WTC11 (cell line): ENCODE measurements at regions not wholly inside any gene's neighbourhood (a gene's known extent, or its start where the extent isn't known, plus 50 kb on each side); places are given as distances from the start of the nearest gene placed in this dataset.

Experiments used
- ATAC-seq: fragments of 200-7000 bp; cut with Tn5 transposase; 2 replicates; pipeline ENCODE4 v1.10.0; 2021; ENCODE audit warnings: mild to moderate bottlenecking, moderate library complexity
- CTCF ChIA-PET: fragments of 300-600 bp; sonication (Branson Sonifier 250); formaldehyde crosslinking; loops from one replicate; lab custom pipeline; 2021; ENCODE audit warnings: antibody characterized with exemption; lab: Charles Lee
- POLR2A ChIA-PET: fragments of 350-600 bp; sonication (Branson Sonifier 250); formaldehyde crosslinking; loops from one replicate; lab custom pipeline; 2021; ENCODE audit warnings: antibody characterized with exemption; lab: Charles Lee
- DNase-seq: peaks from one replicate; pipeline ENCODE4 v3.0.0; 2021; ENCODE audit warnings: low spot score
- H3K27ac Mint-ChIP-seq: 2 replicates; pipeline ENCODE4 v1.8.0; 2021; ENCODE audit warnings: mixed read lengths
- H3K27me3 Mint-ChIP-seq: 2 replicates; pipeline ENCODE4 v1.8.0; 2021; ENCODE audit warnings: low read depth, mild to moderate bottlenecking, moderate library complexity, mixed read lengths
- H3K36me3 Mint-ChIP-seq: 2 replicates; pipeline ENCODE4 v1.8.0; 2021; ENCODE audit warnings: mixed read lengths
- H3K4me1 Mint-ChIP-seq: 2 replicates; pipeline ENCODE4 v1.8.0; 2022; ENCODE audit warnings: mixed read lengths
- H3K4me3 Mint-ChIP-seq: 2 replicates; pipeline ENCODE4 v1.8.0; 2021; ENCODE audit warnings: mild to moderate bottlenecking, moderate library complexity, mixed read lengths
- H3K9me3 Mint-ChIP-seq: 2 replicates; pipeline ENCODE4 v1.8.0; 2021; ENCODE audit warnings: mixed read lengths
- CREM ChIP-seq: sonication (generic); formaldehyde crosslinking; IDR thresholded peaks from 2 replicates; pipeline ENCODE4 v1.8.1; 2022; ENCODE audit warnings: mild to moderate bottlenecking, missing genetic modification reagents, moderate library complexity
- CTCF ChIP-seq: fragments of 200-600 bp; IDR thresholded peaks from 2 replicates; pipeline ENCODE4 v1.8.0; 2022; ENCODE audit warnings: antibody characterized with exemption
- E2F4 ChIP-seq: sonication (generic); formaldehyde crosslinking; IDR thresholded peaks from 2 replicates; pipeline ENCODE4 v1.8.1; 2022; ENCODE audit warnings: low read depth, mild to moderate bottlenecking, moderate library complexity, missing genetic modification reagents, borderline replicate concordance
- ELF4 ChIP-seq: sonication (generic); formaldehyde crosslinking; IDR thresholded peaks from 2 replicates; pipeline ENCODE4 v1.8.1; 2022; ENCODE audit warnings: low read depth, mild to moderate bottlenecking, moderate library complexity, missing genetic modification reagents
- EMX1 ChIP-seq: fragments of 250-450 bp; sonication (Bioruptor Pico); IDR thresholded peaks from 2 replicates; pipeline ENCODE4 v1.8.0; 2021; ENCODE audit warnings: mild to moderate bottlenecking
- GRHL2 ChIP-seq: fragments of 250-450 bp; sonication (Bioruptor Pico); IDR thresholded peaks from 2 replicates; pipeline ENCODE4 v1.8.0; 2022; ENCODE audit warnings: mild to moderate bottlenecking, moderate library complexity; ENCODE audit not compliant: insufficient replicate concordance, severe bottlenecking
- HMGA2 ChIP-seq: fragments of 250-450 bp; sonication (Bioruptor Pico); IDR thresholded peaks from 2 replicates; pipeline ENCODE4 v1.4.0; 2021; ENCODE audit warnings: mild to moderate bottlenecking, moderate library complexity
- IRF1 ChIP-seq: sonication (generic); formaldehyde crosslinking; IDR thresholded peaks from 2 replicates; pipeline ENCODE4 v1.8.0; 2023; ENCODE audit warnings: missing genetic modification reagents
- JUN ChIP-seq: sonication (generic); formaldehyde crosslinking; IDR thresholded peaks from 2 replicates; pipeline ENCODE4 v1.8.0; 2023; ENCODE audit warnings: mild to moderate bottlenecking, missing genetic modification reagents
- NR1H2 ChIP-seq: sonication (generic); formaldehyde crosslinking; IDR thresholded peaks from 2 replicates; pipeline ENCODE4 v1.9.0; 2021; ENCODE audit warnings: mild to moderate bottlenecking, moderate library complexity, missing genetic modification reagents
- ZNF121 ChIP-seq: sonication (generic); formaldehyde crosslinking; IDR thresholded peaks from 2 replicates; pipeline ENCODE4 v1.8.0; 2023; ENCODE audit warnings: missing genetic modification reagents
- ZNF317 ChIP-seq: sonication (generic); formaldehyde crosslinking; IDR thresholded peaks from 2 replicates; pipeline ENCODE4 v1.8.1; 2023; ENCODE audit warnings: low read depth, mild to moderate bottlenecking, moderate library complexity, missing genetic modification reagents, borderline replicate concordance
- TF ChIP-seq, protein P1 (sequence below): sonication (generic); formaldehyde crosslinking; IDR thresholded peaks from 2 replicates; pipeline ENCODE4 v1.8.0; 2022; ENCODE audit warnings: mild to moderate bottlenecking, missing genetic modification reagents
- TF ChIP-seq, protein P2 (sequence below): sonication (generic); formaldehyde crosslinking; IDR thresholded peaks from 2 replicates; pipeline ENCODE4 v1.8.0; 2023; ENCODE audit warnings: missing genetic modification reagents, mild to moderate bottlenecking, borderline replicate concordance
- TF ChIP-seq, protein P3 (sequence below): sonication (generic); formaldehyde crosslinking; conservative IDR thresholded peaks from 2 replicates; pipeline ENCODE4 v1.8.1; 2022; ENCODE audit warnings: mild to moderate bottlenecking, missing genetic modification reagents
- TF ChIP-seq, protein P4 (sequence below): sonication (generic); formaldehyde crosslinking; conservative IDR thresholded peaks from 2 replicates; pipeline ENCODE4 v1.8.1; 2023; ENCODE audit warnings: mild to moderate bottlenecking, low read depth, missing genetic modification reagents, moderate library complexity

DNA sequence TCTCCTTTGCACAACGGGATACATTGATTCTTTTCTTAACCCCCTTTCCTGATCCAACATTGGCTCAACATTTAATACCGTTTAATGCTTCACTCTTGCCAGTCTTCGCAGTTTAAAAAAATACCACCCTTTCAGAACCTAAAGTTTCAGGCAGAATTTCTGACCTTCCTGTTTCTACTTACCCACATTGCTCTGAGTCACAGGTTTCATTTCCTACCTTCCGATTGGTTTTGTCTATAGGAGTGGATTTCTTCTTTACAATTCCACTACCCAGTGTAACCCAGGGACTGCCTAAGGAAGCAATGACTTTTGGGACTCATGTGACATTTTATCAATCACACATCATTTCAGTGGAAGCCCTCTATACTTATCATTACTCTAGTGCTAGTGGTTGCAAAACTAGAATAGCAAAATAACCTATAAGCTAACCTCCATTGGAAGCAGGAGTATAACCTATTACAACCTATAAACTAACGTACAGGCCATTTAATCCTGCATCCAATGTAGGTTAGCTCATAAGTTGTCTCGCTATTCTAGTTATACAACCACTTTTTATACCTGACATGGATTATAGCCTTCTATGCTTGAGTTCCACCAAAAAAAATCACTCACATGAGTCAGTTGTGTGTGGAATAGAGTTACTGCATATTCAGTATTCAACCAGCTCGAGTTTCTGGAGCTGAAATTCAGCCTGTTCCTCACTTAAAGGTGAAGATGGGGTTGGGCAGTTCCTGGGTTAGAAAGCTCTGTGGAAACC, 64.9 kb upstream of the KITLG start (continued):
- TF ChIP-seq, protein P1, sequence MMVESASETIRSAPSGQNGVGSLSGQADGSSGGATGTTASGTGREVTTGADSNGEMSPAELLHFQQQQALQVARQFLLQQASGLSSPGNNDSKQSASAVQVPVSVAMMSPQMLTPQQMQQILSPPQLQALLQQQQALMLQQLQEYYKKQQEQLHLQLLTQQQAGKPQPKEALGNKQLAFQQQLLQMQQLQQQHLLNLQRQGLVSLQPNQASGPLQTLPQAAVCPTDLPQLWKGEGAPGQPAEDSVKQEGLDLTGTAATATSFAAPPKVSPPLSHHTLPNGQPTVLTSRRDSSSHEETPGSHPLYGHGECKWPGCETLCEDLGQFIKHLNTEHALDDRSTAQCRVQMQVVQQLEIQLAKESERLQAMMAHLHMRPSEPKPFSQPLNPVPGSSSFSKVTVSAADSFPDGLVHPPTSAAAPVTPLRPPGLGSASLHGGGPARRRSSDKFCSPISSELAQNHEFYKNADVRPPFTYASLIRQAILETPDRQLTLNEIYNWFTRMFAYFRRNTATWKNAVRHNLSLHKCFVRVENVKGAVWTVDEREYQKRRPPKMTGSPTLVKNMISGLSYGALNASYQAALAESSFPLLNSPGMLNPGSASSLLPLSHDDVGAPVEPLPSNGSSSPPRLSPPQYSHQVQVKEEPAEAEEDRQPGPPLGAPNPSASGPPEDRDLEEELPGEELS (CRISPR knock-in tag), result no peak
- TF ChIP-seq IRF1 (CRISPR knock-in tag) (no peak), EMX1 (CRISPR knock-in tag) (no peak), CREM (CRISPR knock-in tag) (no peak), JUN (CRISPR knock-in tag) (no peak), GRHL2 (no peak), ELF4 (CRISPR knock-in tag) (no peak)
- TF ChIP-seq, protein P2, sequence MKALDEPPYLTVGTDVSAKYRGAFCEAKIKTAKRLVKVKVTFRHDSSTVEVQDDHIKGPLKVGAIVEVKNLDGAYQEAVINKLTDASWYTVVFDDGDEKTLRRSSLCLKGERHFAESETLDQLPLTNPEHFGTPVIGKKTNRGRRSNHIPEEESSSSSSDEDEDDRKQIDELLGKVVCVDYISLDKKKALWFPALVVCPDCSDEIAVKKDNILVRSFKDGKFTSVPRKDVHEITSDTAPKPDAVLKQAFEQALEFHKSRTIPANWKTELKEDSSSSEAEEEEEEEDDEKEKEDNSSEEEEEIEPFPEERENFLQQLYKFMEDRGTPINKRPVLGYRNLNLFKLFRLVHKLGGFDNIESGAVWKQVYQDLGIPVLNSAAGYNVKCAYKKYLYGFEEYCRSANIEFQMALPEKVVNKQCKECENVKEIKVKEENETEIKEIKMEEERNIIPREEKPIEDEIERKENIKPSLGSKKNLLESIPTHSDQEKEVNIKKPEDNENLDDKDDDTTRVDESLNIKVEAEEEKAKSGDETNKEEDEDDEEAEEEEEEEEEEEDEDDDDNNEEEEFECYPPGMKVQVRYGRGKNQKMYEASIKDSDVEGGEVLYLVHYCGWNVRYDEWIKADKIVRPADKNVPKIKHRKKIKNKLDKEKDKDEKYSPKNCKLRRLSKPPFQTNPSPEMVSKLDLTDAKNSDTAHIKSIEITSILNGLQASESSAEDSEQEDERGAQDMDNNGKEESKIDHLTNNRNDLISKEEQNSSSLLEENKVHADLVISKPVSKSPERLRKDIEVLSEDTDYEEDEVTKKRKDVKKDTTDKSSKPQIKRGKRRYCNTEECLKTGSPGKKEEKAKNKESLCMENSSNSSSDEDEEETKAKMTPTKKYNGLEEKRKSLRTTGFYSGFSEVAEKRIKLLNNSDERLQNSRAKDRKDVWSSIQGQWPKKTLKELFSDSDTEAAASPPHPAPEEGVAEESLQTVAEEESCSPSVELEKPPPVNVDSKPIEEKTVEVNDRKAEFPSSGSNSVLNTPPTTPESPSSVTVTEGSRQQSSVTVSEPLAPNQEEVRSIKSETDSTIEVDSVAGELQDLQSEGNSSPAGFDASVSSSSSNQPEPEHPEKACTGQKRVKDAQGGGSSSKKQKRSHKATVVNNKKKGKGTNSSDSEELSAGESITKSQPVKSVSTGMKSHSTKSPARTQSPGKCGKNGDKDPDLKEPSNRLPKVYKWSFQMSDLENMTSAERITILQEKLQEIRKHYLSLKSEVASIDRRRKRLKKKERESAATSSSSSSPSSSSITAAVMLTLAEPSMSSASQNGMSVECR (CRISPR knock-in tag), result no peak
- TF ChIP-seq, protein P3, sequence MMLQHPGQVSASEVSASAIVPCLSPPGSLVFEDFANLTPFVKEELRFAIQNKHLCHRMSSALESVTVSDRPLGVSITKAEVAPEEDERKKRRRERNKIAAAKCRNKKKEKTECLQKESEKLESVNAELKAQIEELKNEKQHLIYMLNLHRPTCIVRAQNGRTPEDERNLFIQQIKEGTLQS (CRISPR knock-in tag), result no peak
- TF ChIP-seq, protein P4, sequence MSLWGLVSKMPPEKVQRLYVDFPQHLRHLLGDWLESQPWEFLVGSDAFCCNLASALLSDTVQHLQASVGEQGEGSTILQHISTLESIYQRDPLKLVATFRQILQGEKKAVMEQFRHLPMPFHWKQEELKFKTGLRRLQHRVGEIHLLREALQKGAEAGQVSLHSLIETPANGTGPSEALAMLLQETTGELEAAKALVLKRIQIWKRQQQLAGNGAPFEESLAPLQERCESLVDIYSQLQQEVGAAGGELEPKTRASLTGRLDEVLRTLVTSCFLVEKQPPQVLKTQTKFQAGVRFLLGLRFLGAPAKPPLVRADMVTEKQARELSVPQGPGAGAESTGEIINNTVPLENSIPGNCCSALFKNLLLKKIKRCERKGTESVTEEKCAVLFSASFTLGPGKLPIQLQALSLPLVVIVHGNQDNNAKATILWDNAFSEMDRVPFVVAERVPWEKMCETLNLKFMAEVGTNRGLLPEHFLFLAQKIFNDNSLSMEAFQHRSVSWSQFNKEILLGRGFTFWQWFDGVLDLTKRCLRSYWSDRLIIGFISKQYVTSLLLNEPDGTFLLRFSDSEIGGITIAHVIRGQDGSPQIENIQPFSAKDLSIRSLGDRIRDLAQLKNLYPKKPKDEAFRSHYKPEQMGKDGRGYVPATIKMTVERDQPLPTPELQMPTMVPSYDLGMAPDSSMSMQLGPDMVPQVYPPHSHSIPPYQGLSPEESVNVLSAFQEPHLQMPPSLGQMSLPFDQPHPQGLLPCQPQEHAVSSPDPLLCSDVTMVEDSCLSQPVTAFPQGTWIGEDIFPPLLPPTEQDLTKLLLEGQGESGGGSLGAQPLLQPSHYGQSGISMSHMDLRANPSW (CRISPR knock-in tag), result no peak

- ChIA-PET CTCF (no interaction called here), POLR2A (no interaction called here)
- Mint-ChIP-seq H3K27me3 (no peaks in the 10 kb centered on the region), H3K27ac (no peak overlapping the region), H3K9me3 (no peaks in the 10 kb centered on the region), H3K4me3 (no peak overlapping the region), H3K4me1 (peaks cover 8% of the 10 kb centered on the region)
- no peak for DNase-seq
- TF ChIP-seq HMGA2 (no peak), ZNF317 (CRISPR knock-in tag) (no peak), CTCF (no peak), NR1H2 (CRISPR knock-in tag) (no peak), E2F4 (no peak), ZNF121 (CRISPR knock-in tag) (no peak)
- TF ChIP-seq, all 79 proteins: peak for 0
- no peak for ATAC-seq
- no peaks in the 10 kb centered on the region for H3K36me3 Mint-ChIP-seq
Observed at GRCh38 chr12:88643685-88644084, 63.4 kb upstream of the KITLG start.
